Activated T-helper 2 cell treated with anti-CD3 and anti-CD28 coated beads, Interferon-gamma antibody, Interleukin-2, Interleukin-4, amounts not matched to agents 10 μg/mL and 5 μg/mL and 100 μg/mL, durations not matched to agents 14 hours and 24 hours and 36 hours (primary cell): ENCODE measurements at regions not wholly inside any gene's neighbourhood (a gene's known extent, or its start where the extent isn't known, plus 50 kb on each side); places are given as distances from the start of the nearest gene placed in this dataset.

Experiments
- DNase-seq: peaks from one replicate; pipeline ENCODE4 v3.0.0; 2021; ENCODE audit warnings: low spot score
- H3K27ac Mint-ChIP-seq: one replicate; pipeline ENCODE4 v1.8.0; 2021; ENCODE audit warnings: mixed read lengths
- H3K27me3 Mint-ChIP-seq: one replicate; pipeline ENCODE4 v1.8.0; 2021; ENCODE audit warnings: low read depth, mixed read lengths
- H3K36me3 Mint-ChIP-seq: one replicate; pipeline ENCODE4 v1.8.0; 2021; ENCODE audit warnings: low read depth, mixed read lengths
- H3K4me1 Mint-ChIP-seq: one replicate; pipeline ENCODE4 v1.8.0; 2021; ENCODE audit warnings: low read depth, mixed read lengths
- H3K4me3 Mint-ChIP-seq: one replicate; pipeline ENCODE4 v1.8.0; 2021; ENCODE audit warnings: low read depth, mild to moderate bottlenecking, moderate library complexity, mixed read lengths
- H3K9me3 Mint-ChIP-seq: one replicate; pipeline ENCODE4 v1.8.0; 2021; ENCODE audit warnings: mixed read lengths
- intact Hi-C: fragments of 100-400 bp; cut with micrococcal nuclease; formaldehyde crosslinking; loops from one replicate; pipeline ENCODE4 v1.15.1; 2023

DNA sequence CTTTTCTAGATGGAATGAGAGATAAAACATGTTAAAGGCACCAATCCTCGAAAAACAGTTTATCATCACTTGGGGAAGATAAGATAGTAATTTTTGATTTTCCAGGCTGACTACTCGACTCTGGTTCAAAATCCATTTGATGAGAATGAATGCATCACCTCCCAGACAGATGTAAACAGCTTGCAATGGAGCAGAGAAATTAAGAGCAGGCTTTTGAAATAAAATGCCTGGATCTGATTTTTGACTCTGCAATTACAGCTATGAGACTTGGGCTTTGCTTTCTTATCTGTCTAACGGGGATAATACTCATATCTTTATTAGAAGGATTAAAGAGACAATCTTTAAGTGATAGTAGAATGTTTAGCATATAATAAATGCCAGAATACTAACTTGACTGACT is 1148.9 kb downstream of the OLFM4 start:
- no peak overlapping the region for H3K27ac Mint-ChIP-seq
- DNase-seq, result no peak
- no peak overlapping the region for H3K4me3 Mint-ChIP-seq
- no peaks in the 10 kb centered on the region for H3K4me1 Mint-ChIP-seq
- intact Hi-C loops, result no loop called here
- H3K9me3 Mint-ChIP-seq, result peaks cover 37% of the 10 kb centered on the region
- no peaks in the 10 kb centered on the region for H3K36me3 Mint-ChIP-seq
- no peaks in the 10 kb centered on the region for H3K27me3 Mint-ChIP-seq

GRCh38 chr13:54183166-54183565 is 1154.6 kb downstream of the OLFM4 start:
- DNase-seq, result no peak
- H3K27me3 Mint-ChIP-seq, result no peaks in the 10 kb centered on the region
- peaks cover 57% of the 10 kb centered on the region for H3K9me3 Mint-ChIP-seq
- no peaks in the 10 kb centered on the region for H3K36me3 Mint-ChIP-seq
- no peaks in the 10 kb centered on the region for H3K4me1 Mint-ChIP-seq
- intact Hi-C loops, result no loop called here
- H3K27ac Mint-ChIP-seq, result no peak overlapping the region
- no peak overlapping the region for H3K4me3 Mint-ChIP-seq

DNA sequence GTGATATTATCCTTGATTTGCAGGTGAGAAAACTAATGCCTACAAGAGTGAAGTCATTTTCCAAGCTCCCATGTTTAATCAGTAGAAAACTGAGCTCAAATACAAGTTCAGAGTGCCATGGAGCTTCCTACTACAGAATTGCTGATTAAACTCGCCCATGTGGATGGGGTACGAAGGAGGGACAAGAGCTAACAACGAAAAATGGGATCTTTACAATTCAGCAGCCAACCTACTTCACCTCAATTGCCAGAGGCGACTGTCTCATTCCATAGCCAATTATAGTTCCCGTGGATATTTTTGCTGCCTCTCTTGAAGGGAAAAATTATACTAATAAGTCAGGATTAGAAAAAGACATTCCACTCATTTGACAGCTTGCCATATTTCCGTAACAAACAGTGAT is 1155.1 kb downstream of the OLFM4 start:
- no peak for DNase-seq
- intact Hi-C loops, result no loop called here
- H3K4me3 Mint-ChIP-seq, result no peak overlapping the region

GRCh38 chr13:54184576-54184975 is 1156.0 kb downstream of the OLFM4 start:
- Mint-ChIP-seq H3K4me3 (no peak overlapping the region), H3K4me1 (no peaks in the 10 kb centered on the region), H3K27me3 (no peaks in the 10 kb centered on the region), H3K9me3 (peaks cover 53% of the 10 kb centered on the region), H3K27ac (no peak overlapping the region), H3K36me3 (no peaks in the 10 kb centered on the region)
- intact Hi-C loops, result no loop called here
- DNase-seq, result no peak

More for the DNA sequence above, 1155.1 kb downstream of the OLFM4 start:
- no peaks in the 10 kb centered on the region for H3K4me1 Mint-ChIP-seq
- no peak overlapping the region for H3K27ac Mint-ChIP-seq
- H3K36me3 Mint-ChIP-seq, result no peaks in the 10 kb centered on the region
- no peaks in the 10 kb centered on the region for H3K27me3 Mint-ChIP-seq
- H3K9me3 Mint-ChIP-seq, result peaks cover 52% of the 10 kb centered on the region

DNA sequence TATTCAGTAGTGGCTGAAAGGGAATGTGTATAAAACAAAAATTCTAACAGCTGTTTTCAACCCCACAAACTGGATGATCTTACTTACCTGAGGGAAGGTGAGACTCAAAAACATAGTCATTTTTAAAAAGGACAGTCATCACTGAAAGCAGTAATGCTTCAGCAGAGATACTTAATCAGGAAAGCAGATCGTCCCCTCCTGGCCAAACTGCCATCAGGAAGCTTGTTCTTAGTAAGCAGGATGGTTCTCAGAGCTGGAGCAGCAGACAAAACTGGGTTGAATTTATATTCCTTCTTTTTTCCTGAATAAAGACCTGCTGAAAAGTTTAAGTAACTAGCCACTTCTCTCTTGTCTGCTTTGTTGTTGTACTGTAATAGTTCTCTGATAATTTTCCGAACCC is 1156.5 kb downstream of the OLFM4 start:
- intact Hi-C loops, result no loop called here
- H3K9me3 Mint-ChIP-seq, result peaks cover 53% of the 10 kb centered on the region
- H3K27me3 Mint-ChIP-seq, result no peaks in the 10 kb centered on the region
- no peaks in the 10 kb centered on the region for H3K36me3 Mint-ChIP-seq
- H3K4me3 Mint-ChIP-seq, result no peak overlapping the region
- DNase-seq, result no peak
- no peak overlapping the region for H3K27ac Mint-ChIP-seq
- no peaks in the 10 kb centered on the region for H3K4me1 Mint-ChIP-seq

- Mint-ChIP-seq H3K27ac (no peak overlapping the region), H3K27me3 (no peaks in the 10 kb centered on the region), H3K9me3 (peaks cover 51% of the 10 kb centered on the region), H3K4me1 (no peaks in the 10 kb centered on the region), H3K36me3 (no peaks in the 10 kb centered on the region), H3K4me3 (no peak overlapping the region)
- DNase-seq, result no peak
- intact Hi-C loops, result no loop called here
Measured at GRCh38 chr13:54185785-54186184, 1157.2 kb downstream of the OLFM4 start.

- H3K36me3 Mint-ChIP-seq, result no peaks in the 10 kb centered on the region
- no peak for DNase-seq
- H3K4me3 Mint-ChIP-seq, result no peak overlapping the region
- no peak overlapping the region for H3K27ac Mint-ChIP-seq
- intact Hi-C loops, result no loop called here
- no peaks in the 10 kb centered on the region for H3K4me1 Mint-ChIP-seq
- no peaks in the 10 kb centered on the region for H3K27me3 Mint-ChIP-seq
- H3K9me3 Mint-ChIP-seq, result peaks cover 53% of the 10 kb centered on the region
Measured at GRCh38 chr13:54187461-54187860, 1158.8 kb downstream of the OLFM4 start.

GRCh38 chr13:54194233-54195024 is 1165.8 kb downstream of the OLFM4 start:
- peaks cover 39% of the 10 kb centered on the region for H3K9me3 Mint-ChIP-seq
- no peaks in the 10 kb centered on the region for H3K27me3 Mint-ChIP-seq
- H3K4me3 Mint-ChIP-seq, result no peak overlapping the region
- intact Hi-C loops, result no loop called here
- no peak for DNase-seq
- no peaks in the 10 kb centered on the region for H3K36me3 Mint-ChIP-seq
- no peaks in the 10 kb centered on the region for H3K4me1 Mint-ChIP-seq
- no peak overlapping the region for H3K27ac Mint-ChIP-seq

GRCh38 chr13:54196684-54197083 is 1168.1 kb downstream of the OLFM4 start:
- Mint-ChIP-seq H3K4me3 (no peak overlapping the region), H3K9me3 (peaks cover 27% of the 10 kb centered on the region), H3K36me3 (no peaks in the 10 kb centered on the region), H3K4me1 (no peaks in the 10 kb centered on the region), H3K27me3 (no peaks in the 10 kb centered on the region), H3K27ac (no peak overlapping the region)
- intact Hi-C loops, result no loop called here
- no peak for DNase-seq

DNA sequence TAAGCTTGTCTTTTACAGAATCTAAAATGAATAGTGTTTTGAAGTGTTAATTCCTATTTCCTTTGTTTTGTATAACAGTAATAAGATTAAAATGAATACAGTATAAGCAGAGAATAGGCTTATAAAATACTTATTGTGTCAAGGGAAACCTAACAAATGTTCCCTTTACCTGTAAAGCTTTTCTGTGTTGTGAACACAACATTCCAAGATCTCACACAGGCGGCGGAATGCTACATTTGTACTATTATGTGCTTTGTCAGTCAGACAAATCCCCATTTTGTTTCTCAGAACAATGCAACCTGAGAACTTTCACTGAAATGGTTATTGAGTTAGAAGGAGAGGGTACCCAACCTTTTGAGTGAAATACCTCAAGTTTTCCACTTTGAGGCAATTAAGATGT is 1170.3 kb downstream of the OLFM4 start:
- H3K9me3 Mint-ChIP-seq, result peaks cover 32% of the 10 kb centered on the region
- H3K27ac Mint-ChIP-seq, result no peak overlapping the region
- no peaks in the 10 kb centered on the region for H3K27me3 Mint-ChIP-seq
- no peak for DNase-seq
- H3K36me3 Mint-ChIP-seq, result no peaks in the 10 kb centered on the region
- H3K4me1 Mint-ChIP-seq, result no peaks in the 10 kb centered on the region
- intact Hi-C loops, result no loop called here
- no peak overlapping the region for H3K4me3 Mint-ChIP-seq

GRCh38 chr13:54206626-54207025 is 1178.0 kb downstream of the OLFM4 start:
- Mint-ChIP-seq H3K27me3 (no peaks in the 10 kb centered on the region), H3K27ac (no peak overlapping the region), H3K4me1 (no peaks in the 10 kb centered on the region), H3K4me3 (no peak overlapping the region), H3K36me3 (no peaks in the 10 kb centered on the region), H3K9me3 (peaks cover 39% of the 10 kb centered on the region)
- intact Hi-C loops, result no loop called here
- DNase-seq, result no peak

DNA sequence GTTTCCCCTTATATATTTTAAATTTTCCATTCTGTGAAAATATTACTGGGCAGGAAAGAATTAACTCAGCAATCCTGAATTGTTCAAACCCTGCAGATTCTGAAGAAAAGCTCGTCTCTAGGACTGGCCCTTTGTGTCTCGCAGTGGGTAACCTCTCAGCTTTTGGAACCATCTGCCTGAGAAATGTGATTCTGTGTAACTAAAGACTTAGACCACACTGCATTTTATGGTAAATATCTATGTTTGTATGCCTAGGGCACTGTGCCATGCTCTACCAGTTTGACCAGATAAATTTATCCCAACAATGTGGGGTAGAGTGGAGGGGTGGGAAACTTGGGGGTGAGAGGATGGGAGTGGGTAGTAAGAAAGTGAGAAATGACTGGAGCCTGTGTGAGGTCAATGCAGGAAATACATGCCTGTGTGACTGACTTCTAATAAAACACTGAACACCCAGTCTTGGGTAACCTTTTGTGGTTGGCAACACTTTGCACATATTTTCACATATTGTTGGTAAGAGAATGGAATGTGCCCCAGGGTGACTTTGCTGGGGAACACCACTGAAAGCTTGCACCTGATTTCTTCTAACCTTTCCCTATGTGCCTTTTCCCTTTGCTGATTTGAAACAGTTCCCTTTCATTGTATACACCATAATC is 1181.9 kb downstream of the OLFM4 start:
- no peaks in the 10 kb centered on the region for H3K27me3 Mint-ChIP-seq

DNA sequence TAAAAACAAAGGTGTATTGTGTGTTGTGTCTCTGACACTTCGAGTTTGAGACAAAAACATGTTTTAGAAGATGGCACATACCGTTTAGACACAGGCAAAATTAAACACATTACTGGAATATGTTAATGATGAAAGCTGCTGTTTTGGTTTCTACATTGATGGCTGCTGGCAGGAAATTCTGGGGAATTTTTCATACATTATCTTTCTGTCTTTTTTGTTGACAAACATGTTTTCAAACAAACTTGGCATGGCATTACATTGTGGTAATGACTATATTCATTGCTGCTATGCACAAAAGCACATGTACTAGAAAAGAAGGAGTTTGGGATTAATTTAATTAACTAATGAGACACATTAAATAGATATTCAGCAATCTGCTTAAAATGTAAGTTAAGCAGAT is 1187.6 kb downstream of the OLFM4 start:
- Mint-ChIP-seq H3K4me1 (no peaks in the 10 kb centered on the region), H3K9me3 (peaks cover 53% of the 10 kb centered on the region), H3K27me3 (no peaks in the 10 kb centered on the region), H3K4me3 (no peak overlapping the region), H3K36me3 (no peaks in the 10 kb centered on the region), H3K27ac (no peak overlapping the region)
- no peak for DNase-seq
- intact Hi-C loops, result no loop called here

More for the DNA sequence above, 1181.9 kb downstream of the OLFM4 start:
- DNase-seq, result no peak
- peaks cover 36% of the 10 kb centered on the region for H3K9me3 Mint-ChIP-seq
- no peak overlapping the region for H3K27ac Mint-ChIP-seq
- intact Hi-C loops, result no loop called here
- no peaks in the 10 kb centered on the region for H3K4me1 Mint-ChIP-seq
- no peaks in the 10 kb centered on the region for H3K36me3 Mint-ChIP-seq
- H3K4me3 Mint-ChIP-seq, result no peak overlapping the region
